ENCODE measurements at regions not wholly inside any gene's neighbourhood (a gene's known extent, or its start where the extent isn't known, plus 50 kb on each side); places are given as distances from the start of the nearest gene placed in this dataset.

GRCh38 chr6:12582421-12583110 lies 134.0 kb upstream of the PHACTR1 start:
- Histone ChIP-seq H3K27me3 (ENCODE audit: control insufficient read depth in 5 of 5, insufficient read depth in 4 of 5, low read length in 5 of 5) (peaks cover 0 to 2% (median 0%) of the 10 kb centered on the region in 5 donors), H3K4me1 (ENCODE audit: control insufficient read depth in 5 of 5, insufficient read depth in 5 of 5, low read length in 5 of 5) (peaks cover 0 to 7% (median 0%) of the 10 kb centered on the region in 5 donors), H3K9ac (ENCODE audit: low read length in 5 of 5) (no peak overlapping the region), H3K27ac (ENCODE audit: low read depth, low read length) (no peak overlapping the region), H3K36me3 (ENCODE audit: control insufficient read depth in 5 of 5, insufficient read depth in 5 of 5, low read length in 5 of 5) (no peaks in the 10 kb centered on the region), H3K9me3 (ENCODE audit: control insufficient read depth in 5 of 5, low read length in 5 of 5) (no peaks in the 10 kb centered on the region), H3K4me3 (ENCODE audit: low read depth in 1 of 5, low read length in 5 of 5) (no peak overlapping the region)

DNA sequence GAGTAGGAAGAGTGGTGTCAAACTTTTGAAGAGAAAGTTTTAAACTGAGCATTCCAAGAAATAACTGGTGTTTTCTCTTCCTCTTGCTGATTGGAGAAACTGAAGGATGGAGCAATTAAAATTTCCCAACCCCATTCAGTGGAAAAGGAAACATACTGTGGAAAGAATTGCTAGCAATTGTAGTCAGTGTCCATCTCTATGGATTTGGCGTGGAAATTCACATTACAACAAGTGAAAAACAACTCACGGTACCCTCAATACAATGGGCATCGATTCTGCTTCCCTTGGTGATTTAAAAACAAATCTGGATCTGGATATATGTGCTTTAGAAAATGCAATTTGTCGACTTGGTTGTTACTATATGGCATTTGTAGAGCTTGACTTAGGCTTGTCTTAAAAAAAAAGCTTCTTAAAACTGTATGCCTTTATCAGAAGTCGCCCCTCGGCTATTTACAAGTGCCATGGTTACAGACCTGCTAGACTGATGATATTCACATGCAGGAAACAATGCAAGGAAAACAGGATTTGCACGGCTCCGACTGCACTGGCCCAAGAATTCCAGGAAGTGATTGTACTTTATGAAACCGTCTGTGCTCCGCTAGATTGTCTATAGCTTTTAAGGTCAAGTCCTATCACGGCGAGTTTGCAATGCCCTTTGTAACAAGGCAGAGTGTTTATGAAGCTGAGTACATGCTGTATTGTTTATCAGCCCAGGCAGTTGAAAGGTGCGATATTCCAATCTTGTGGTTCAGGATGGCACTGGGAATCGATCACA lies 131.7 kb upstream of the PHACTR1 start:
- peak overlapping the region in 2 of 5 donors; percentile 14 to 17 for H3K4me3 ChIP-seq (ENCODE audit: low read depth in 1 of 5, low read length in 5 of 5)
- peaks cover 0 to 2% (median 0%) of the 10 kb centered on the region in 5 donors for H3K27me3 ChIP-seq (ENCODE audit: control insufficient read depth in 5 of 5, insufficient read depth in 4 of 5, low read length in 5 of 5)
- peak overlapping the region in 1 of 5 donors; percentile 23 for H3K9ac ChIP-seq (ENCODE audit: low read length in 5 of 5)
- no peaks in the 10 kb centered on the region for H3K36me3 ChIP-seq (ENCODE audit: control insufficient read depth in 5 of 5, insufficient read depth in 5 of 5, low read length in 5 of 5)
- H3K27ac ChIP-seq (ENCODE audit: low read depth, low read length) = peak overlapping the region; percentile 38
- peaks cover 0 to 7% (median 0%) of the 10 kb centered on the region in 5 donors for H3K4me1 ChIP-seq (ENCODE audit: control insufficient read depth in 5 of 5, insufficient read depth in 5 of 5, low read length in 5 of 5)
- no peaks in the 10 kb centered on the region for H3K9me3 ChIP-seq (ENCODE audit: control insufficient read depth in 5 of 5, low read length in 5 of 5)

DNA sequence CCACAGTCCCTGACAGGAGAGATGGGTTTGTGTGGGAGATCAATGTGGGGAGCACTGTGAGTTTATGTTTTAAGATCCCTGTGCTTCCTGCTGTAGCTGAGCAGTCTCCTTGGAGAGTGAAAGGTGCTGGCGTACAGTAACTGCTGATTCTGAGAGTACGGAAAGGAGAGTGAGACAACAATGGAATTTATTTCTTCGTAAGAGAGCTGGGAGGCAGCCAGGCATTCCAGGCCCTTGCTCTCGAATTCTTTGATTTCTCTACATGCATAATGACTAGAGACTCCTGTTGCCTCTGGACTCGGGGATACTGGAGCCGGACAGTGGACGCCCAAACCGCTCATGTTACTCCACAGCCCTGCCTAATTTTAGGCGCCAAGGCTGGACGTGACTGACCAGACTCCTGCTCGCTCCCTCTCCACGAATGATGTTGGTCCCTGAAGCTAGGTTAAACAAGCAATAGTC lies 131.0 kb upstream of the PHACTR1 start:
- Histone ChIP-seq H3K4me3 (ENCODE audit: low read depth in 1 of 5, low read length in 5 of 5) (peak overlapping the region in 2 of 5 donors; percentile 14 to 17), H3K4me1 (ENCODE audit: control insufficient read depth in 5 of 5, insufficient read depth in 5 of 5, low read length in 5 of 5) (peaks cover 0 to 7% (median 0%) of the 10 kb centered on the region in 5 donors), H3K27ac (ENCODE audit: low read depth, low read length) (peak overlapping the region; percentile 38), H3K9ac (ENCODE audit: low read length in 5 of 5) (peak overlapping the region in 1 of 5 donors; percentile 23), H3K36me3 (ENCODE audit: control insufficient read depth in 5 of 5, insufficient read depth in 5 of 5, low read length in 5 of 5) (no peaks in the 10 kb centered on the region), H3K27me3 (ENCODE audit: control insufficient read depth in 5 of 5, insufficient read depth in 4 of 5, low read length in 5 of 5) (peaks cover 0 to 2% (median 0%) of the 10 kb centered on the region in 5 donors), H3K9me3 (ENCODE audit: control insufficient read depth in 5 of 5, low read length in 5 of 5) (no peaks in the 10 kb centered on the region)

- Histone ChIP-seq H3K9me3 (ENCODE audit: control insufficient read depth in 5 of 5, low read length in 5 of 5) (no peaks in the 10 kb centered on the region), H3K36me3 (ENCODE audit: control insufficient read depth in 5 of 5, insufficient read depth in 5 of 5, low read length in 5 of 5) (no peaks in the 10 kb centered on the region), H3K4me3 (ENCODE audit: low read depth in 1 of 5, low read length in 5 of 5) (no peak overlapping the region), H3K27me3 (ENCODE audit: control insufficient read depth in 5 of 5, insufficient read depth in 4 of 5, low read length in 5 of 5) (peaks cover 0 to 2% (median 0%) of the 10 kb centered on the region in 5 donors), H3K4me1 (ENCODE audit: control insufficient read depth in 5 of 5, insufficient read depth in 5 of 5, low read length in 5 of 5) (peaks cover 0 to 7% (median 0%) of the 10 kb centered on the region in 5 donors), H3K27ac (ENCODE audit: low read depth, low read length) (no peak overlapping the region), H3K9ac (ENCODE audit: low read length in 5 of 5) (no peak overlapping the region)
Observed at GRCh38 chr6:12586721-12587480, 129.7 kb upstream of the PHACTR1 start.

DNA sequence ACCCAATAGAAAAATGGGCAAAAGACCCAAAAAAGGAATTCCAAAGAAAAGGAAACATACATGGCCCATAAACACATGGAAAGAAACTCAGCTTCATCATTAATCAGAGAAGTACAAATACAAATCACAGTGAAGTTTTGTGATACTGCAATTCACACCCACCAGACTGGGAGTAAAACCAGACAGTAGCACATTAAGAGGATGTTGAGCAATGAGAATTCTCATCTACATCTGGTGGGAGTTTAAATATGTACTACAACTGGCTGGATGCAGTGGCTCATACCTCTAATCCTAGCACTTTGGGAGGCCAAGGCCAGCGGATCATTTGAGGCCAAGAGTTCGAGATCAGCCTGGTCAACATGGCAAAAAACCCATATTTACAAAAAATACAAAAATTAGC lies 125.7 kb upstream of the PHACTR1 start:
- H3K9me3 ChIP-seq (ENCODE audit: control insufficient read depth in 5 of 5, low read length in 5 of 5) = no peaks in the 10 kb centered on the region

DNA sequence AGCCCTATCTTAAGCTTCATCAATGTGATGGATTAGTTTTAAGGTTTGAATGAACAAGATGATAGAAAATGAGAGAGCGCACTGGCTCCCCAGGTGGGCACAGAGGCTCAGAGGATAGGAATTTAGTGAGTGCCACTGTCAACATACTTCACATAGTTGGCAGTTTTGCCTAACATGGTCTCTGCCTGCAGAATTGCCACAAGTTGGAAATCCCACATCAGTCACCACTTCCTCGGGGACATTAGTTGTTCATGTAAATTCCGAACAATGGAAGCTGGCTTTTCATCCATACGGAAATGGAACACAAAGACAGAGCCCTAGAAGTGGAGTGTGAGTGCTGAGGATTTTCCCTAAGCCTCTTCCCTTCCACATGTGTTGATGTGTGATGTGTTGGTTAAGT lies 123.9 kb upstream of the PHACTR1 start:
- H3K27ac ChIP-seq (ENCODE audit: low read depth, low read length) = no peak overlapping the region
- no peaks in the 10 kb centered on the region for H3K9me3 ChIP-seq (ENCODE audit: control insufficient read depth in 5 of 5, low read length in 5 of 5)
- no peak overlapping the region for H3K9ac ChIP-seq (ENCODE audit: low read length in 5 of 5)
- no peaks in the 10 kb centered on the region for H3K27me3 ChIP-seq (ENCODE audit: control insufficient read depth in 5 of 5, insufficient read depth in 4 of 5, low read length in 5 of 5)
- peaks cover 0 to 5% (median 0%) of the 10 kb centered on the region in 5 donors for H3K4me1 ChIP-seq (ENCODE audit: control insufficient read depth in 5 of 5, insufficient read depth in 5 of 5, low read length in 5 of 5)
- no peaks in the 10 kb centered on the region for H3K36me3 ChIP-seq (ENCODE audit: control insufficient read depth in 5 of 5, insufficient read depth in 5 of 5, low read length in 5 of 5)
- H3K4me3 ChIP-seq (ENCODE audit: low read depth in 1 of 5, low read length in 5 of 5) = no peak overlapping the region

More for the DNA sequence above, 125.7 kb upstream of the PHACTR1 start:
- Histone ChIP-seq H3K36me3 (ENCODE audit: control insufficient read depth in 5 of 5, insufficient read depth in 5 of 5, low read length in 5 of 5) (no peaks in the 10 kb centered on the region), H3K4me1 (ENCODE audit: control insufficient read depth in 5 of 5, insufficient read depth in 5 of 5, low read length in 5 of 5) (peaks cover 0 to 5% (median under 1%) of the 10 kb centered on the region in 5 donors), H3K27ac (ENCODE audit: low read depth, low read length) (no peak overlapping the region), H3K4me3 (ENCODE audit: low read depth in 1 of 5, low read length in 5 of 5) (no peak overlapping the region), H3K9ac (ENCODE audit: low read length in 5 of 5) (no peak overlapping the region), H3K27me3 (ENCODE audit: control insufficient read depth in 5 of 5, insufficient read depth in 4 of 5, low read length in 5 of 5) (no peaks in the 10 kb centered on the region)

- H3K9me3 ChIP-seq (ENCODE audit: control insufficient read depth in 5 of 5, low read length in 5 of 5) = no peaks in the 10 kb centered on the region
- no peaks in the 10 kb centered on the region for H3K36me3 ChIP-seq (ENCODE audit: control insufficient read depth in 5 of 5, insufficient read depth in 5 of 5, low read length in 5 of 5)
- H3K27me3 ChIP-seq (ENCODE audit: control insufficient read depth in 5 of 5, insufficient read depth in 4 of 5, low read length in 5 of 5) = no peaks in the 10 kb centered on the region
- H3K4me1 ChIP-seq (ENCODE audit: control insufficient read depth in 5 of 5, insufficient read depth in 5 of 5, low read length in 5 of 5) = peaks cover 0 to 5% (median 0%) of the 10 kb centered on the region in 5 donors
- H3K27ac ChIP-seq (ENCODE audit: low read depth, low read length) = no peak overlapping the region
- H3K4me3 ChIP-seq (ENCODE audit: low read depth in 1 of 5, low read length in 5 of 5) = no peak overlapping the region
- H3K9ac ChIP-seq (ENCODE audit: low read length in 5 of 5) = no peak overlapping the region
Observed at GRCh38 chr6:12593771-12594529, 122.6 kb upstream of the PHACTR1 start.

DNA sequence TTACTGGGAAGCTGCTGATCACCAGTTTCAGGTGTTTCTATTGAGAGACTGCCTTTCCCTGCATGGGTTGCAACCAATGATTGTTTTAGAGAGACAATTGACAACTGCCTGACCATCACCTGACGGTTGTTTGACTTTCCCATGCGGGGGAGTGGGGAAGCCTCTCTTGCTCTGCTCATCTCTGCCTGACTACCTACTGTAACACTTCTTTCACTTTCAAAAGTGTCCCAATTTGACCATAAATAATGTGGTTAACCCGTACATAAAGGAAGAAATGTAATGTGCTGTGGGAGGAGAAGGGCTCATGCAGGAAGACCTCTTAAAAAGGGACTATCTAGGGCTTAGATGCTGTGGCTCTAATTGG lies 122.1 kb upstream of the PHACTR1 start:
- Histone ChIP-seq H3K36me3 (ENCODE audit: control insufficient read depth in 5 of 5, insufficient read depth in 5 of 5, low read length in 5 of 5) (no peaks in the 10 kb centered on the region), H3K9me3 (ENCODE audit: control insufficient read depth in 5 of 5, low read length in 5 of 5) (no peaks in the 10 kb centered on the region), H3K4me3 (ENCODE audit: low read depth in 1 of 5, low read length in 5 of 5) (no peak overlapping the region), H3K9ac (ENCODE audit: low read length in 5 of 5) (no peak overlapping the region), H3K27ac (ENCODE audit: low read depth, low read length) (no peak overlapping the region), H3K4me1 (ENCODE audit: control insufficient read depth in 5 of 5, insufficient read depth in 5 of 5, low read length in 5 of 5) (peaks cover 0 to 5% (median 0%) of the 10 kb centered on the region in 5 donors), H3K27me3 (ENCODE audit: control insufficient read depth in 5 of 5, insufficient read depth in 4 of 5, low read length in 5 of 5) (no peaks in the 10 kb centered on the region)

- Histone ChIP-seq H3K36me3 (ENCODE audit: control insufficient read depth in 5 of 5, insufficient read depth in 5 of 5, low read length in 5 of 5) (no peaks in the 10 kb centered on the region), H3K9ac (ENCODE audit: low read length in 5 of 5) (no peak overlapping the region), H3K27me3 (ENCODE audit: control insufficient read depth in 5 of 5, insufficient read depth in 4 of 5, low read length in 5 of 5) (no peaks in the 10 kb centered on the region), H3K9me3 (ENCODE audit: control insufficient read depth in 5 of 5, low read length in 5 of 5) (no peaks in the 10 kb centered on the region), H3K27ac (ENCODE audit: low read depth, low read length) (no peak overlapping the region), H3K4me1 (ENCODE audit: control insufficient read depth in 5 of 5, insufficient read depth in 5 of 5, low read length in 5 of 5) (peaks cover 0 to 5% (median 0%) of the 10 kb centered on the region in 5 donors), H3K4me3 (ENCODE audit: low read depth in 1 of 5, low read length in 5 of 5) (no peak overlapping the region)
Observed at GRCh38 chr6:12595161-12595811, 121.3 kb upstream of the PHACTR1 start.
